Panc1 (cell line): ENCODE measurements at regions not wholly inside any gene's neighbourhood (a gene's known extent, or its start where the extent isn't known, plus 50 kb on each side); places are given as distances from the start of the nearest gene placed in this dataset.
"Not testable (repeated sequence)": the region's sequence is repeated elsewhere in the genome, so short reads cannot be mapped to it uniquely, and the experiment has no call there.

Experiments used
- ATAC-seq: fragments of 200-7000 bp; cut with Tn5 transposase; 2 replicates; pipeline ENCODE4 v1.9.1; 2020; ENCODE audit warnings: mild to moderate bottlenecking, moderate library complexity
- BruUV-seq: library from RNA; stranded (reverse); fragments of 400-500 nt; replicated peaks from 2 replicates; lab custom pipeline; 2021; lab: Mats Ljungman, UMichigan
- CTCF ChIA-PET: fragments of 300-600 bp; sonication (Branson Sonifier 250); formaldehyde crosslinking; loops from one replicate; lab custom pipeline; 2022; ENCODE audit warnings: antibody characterized with exemption; lab: Charles Lee
- POLR2A ChIA-PET: fragments of 300-600 bp; sonication (Branson Sonifier 250); formaldehyde crosslinking; loops from one replicate; lab custom pipeline; 2022; ENCODE audit warnings: antibody characterized with exemption; lab: Charles Lee
- DNase-seq: peaks from one replicate; pipeline ENCODE4 v3.0.0-alpha.2; 2010; ENCODE audit warnings: low read depth, low spot score
- H3K27ac ChIP-seq: 2 replicates; pipeline ENCODE4 v1.5.1; 2011; ENCODE audit warnings: mild to moderate bottlenecking, low read length, inconsistent platforms
- H3K27me3 ChIP-seq: fragments of 200-500 bp; sonication (Bioruptor generic); 2 replicates; pipeline ENCODE4 v1.6.0; 2014; ENCODE audit warnings: low read length, inconsistent platforms; ENCODE audit not compliant: control insufficient read depth, insufficient read depth
- H3K36me3 ChIP-seq: fragments of 200-500 bp; sonication (Bioruptor generic); 2 replicates; pipeline ENCODE4 v1.5.1; 2014; ENCODE audit warnings: inconsistent platforms, mild to moderate bottlenecking, low read length, moderate library complexity; ENCODE audit not compliant: control insufficient read depth, insufficient read depth
- H3K4me1 ChIP-seq: 2 replicates; pipeline ENCODE4 v1.5.1; 2011; ENCODE audit warnings: inconsistent platforms, mild to moderate bottlenecking, low read length, moderate library complexity; ENCODE audit not compliant: control insufficient read depth, insufficient read depth
- H3K4me3 ChIP-seq, 2 experiments: 2 replicates each; pipeline ENCODE4 v1.5.1; 2011 to 2012; ENCODE audit warnings: low read depth in 2 of 2, low read length in 2 of 2, mild to moderate bottlenecking in 2 of 2, inconsistent platforms in 1 of 2, moderate library complexity in 1 of 2
- H3K9me3 ChIP-seq: fragments of 200-500 bp; sonication (Bioruptor generic); 2 replicates; pipeline ENCODE4 v1.5.1; 2014; ENCODE audit warnings: low read depth, mild to moderate bottlenecking, inconsistent platforms, low read length, moderate library complexity; ENCODE audit not compliant: control insufficient read depth, insufficient read depth
- CTCF ChIP-seq: fragments of 450-650 bp; IDR thresholded peaks from 2 replicates; pipeline ENCODE4 v1.5.1; 2017; ENCODE audit warnings: mild to moderate bottlenecking
- POLR2AphosphoS5 ChIP-seq: IDR thresholded peaks from 2 replicates; pipeline ENCODE4 v1.6.1; 2012; ENCODE audit warnings: mild to moderate bottlenecking, low read depth, low read length, moderate library complexity
- REST ChIP-seq, 2 experiments: IDR thresholded peaks; 2 replicates each; pipeline ENCODE4 v1.6.1; 2011 to 2012; ENCODE audit warnings: low read depth in 2 of 2, control low read depth in 1 of 2, low read length in 1 of 2, mild to moderate bottlenecking in 1 of 2, moderate library complexity in 1 of 2; ENCODE audit not compliant: insufficient read depth in 1 of 2
- SIN3A ChIP-seq: IDR thresholded peaks from 2 replicates; pipeline ENCODE4 v1.6.1; 2012; ENCODE audit warnings: low read depth, mild to moderate bottlenecking, low read length, moderate library complexity, borderline replicate concordance; ENCODE audit not compliant: insufficient read depth
- TCF7L2 ChIP-seq: IDR thresholded peaks from 2 replicates; pipeline ENCODE4 v1.6.1; 2011; ENCODE audit warnings: mild to moderate bottlenecking, low read depth, low read length, inconsistent platforms
- in situ Hi-C: cut with HindIII; loops from 2 replicates; pipeline ENCODE4 v1.10.0; 2016; ENCODE audit warnings: low sequenced_read_pairs, low pct_unique_long_range_greater_than_20kb
- intact Hi-C: fragments of 100-400 bp; cut with micrococcal nuclease; formaldehyde crosslinking; loops from one replicate; pipeline ENCODE4 v1.10.0; 2022; ENCODE audit not compliant: unreplicated experiment

GRCh38 chr2:16055848-16056580, 115.7 kb downstream of the MYCN start:
- Histone ChIP-seq H3K9me3 (no peaks in the 10 kb centered on the region), H3K27me3 (no peaks in the 10 kb centered on the region), H3K27ac (no peak overlapping the region), H3K36me3 (no peaks in the 10 kb centered on the region), H3K4me1 (no peaks in the 10 kb centered on the region), H3K4me3 (no peak overlapping the region)
- in situ Hi-C loops: no loop called here
- no peak for ATAC-seq
- ChIA-PET CTCF (no interaction called here), POLR2A (no interaction called here)
- no peak for DNase-seq
- no TSS peak for BruUV-seq
- intact Hi-C loops: no loop called here
- TF ChIP-seq CTCF (no peak), REST (IDR thresholded peaks at IDR 0.05; ENCODE audit: insufficient read depth in 1 of 2, low read depth in 2 of 2, low read length in 1 of 2) (no peak), POLR2AphosphoS5 (no peak), TCF7L2 (no peak), SIN3A (no peak)

DNA sequence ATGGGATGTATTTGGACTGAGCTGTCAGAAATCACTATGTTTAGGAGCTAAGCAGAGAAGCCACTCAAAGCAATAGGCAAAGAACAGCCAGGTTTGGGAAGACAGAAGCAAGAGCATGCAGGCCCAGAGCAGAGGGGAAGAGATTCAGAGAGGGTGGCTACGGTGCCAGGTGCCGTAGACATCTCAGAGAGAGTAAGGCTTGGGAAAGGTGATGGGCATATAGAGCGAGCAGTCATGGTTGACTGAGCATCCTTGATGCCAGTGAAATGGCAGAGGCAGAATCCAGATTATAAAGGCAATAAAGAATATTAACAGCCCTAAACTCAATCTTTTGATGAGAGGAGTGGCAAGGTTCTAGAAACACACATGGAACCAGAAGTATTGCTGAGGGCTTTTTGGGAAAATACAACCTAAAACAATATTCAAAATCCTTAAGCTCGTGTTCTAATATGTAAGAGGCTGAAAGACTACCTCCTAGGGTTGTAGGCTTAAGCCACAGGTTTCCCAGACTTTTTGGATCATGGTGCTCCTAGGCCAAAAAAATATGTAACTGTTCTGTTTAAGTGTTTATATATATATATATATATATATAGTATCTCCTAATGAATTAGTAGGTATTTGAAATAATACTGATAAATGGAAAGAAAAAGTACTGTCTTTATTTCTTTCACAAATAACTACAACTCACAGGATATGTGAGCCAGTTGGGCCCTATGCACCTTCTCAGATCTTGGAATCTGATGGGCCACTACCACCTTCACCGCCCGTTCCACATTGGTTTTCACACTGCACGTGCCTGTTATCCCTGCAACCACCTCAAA, 113.3 kb downstream of the MYCN start:
- Histone ChIP-seq H3K27ac (no peak overlapping the region), H3K4me1 (no peaks in the 10 kb centered on the region), H3K36me3 (no peaks in the 10 kb centered on the region), H3K27me3 (no peaks in the 10 kb centered on the region), H3K9me3 (no peaks in the 10 kb centered on the region), H3K4me3 (no peak overlapping the region)
- no peak for TF ChIP-seq CTCF
- no peak for TF ChIP-seq TCF7L2
- ChIA-PET POLR2A (no interaction called here), CTCF (no interaction called here)
- no TSS peak for BruUV-seq
- ATAC-seq: no peak
- in situ Hi-C loops (no loop called here), intact Hi-C loops (no loop called here)
- no peak for DNase-seq

GRCh38 chr2:16052571-16053052, 112.3 kb downstream of the MYCN start:
- H3K36me3 ChIP-seq, ATAC-seq, H3K27me3 ChIP-seq, POLR2A ChIA-PET, H3K9me3 ChIP-seq, H3K27ac ChIP-seq, H3K4me3 ChIP-seq, DNase-seq, in situ Hi-C loops, intact Hi-C loops, H3K4me1 ChIP-seq, BruUV-seq, CTCF ChIA-PET: not testable (repeated sequence)
